HepG2 (cell line): ENCODE measurements at regions not wholly inside any gene's neighbourhood (a gene's known extent, or its start where the extent isn't known, plus 50 kb on each side); places are given as distances from the start of the nearest gene placed in this dataset.

Source experiments
- ATAC-seq: fragments of 200-7000 bp; cut with Tn5 transposase; 3 replicates; pipeline ENCODE4 v1.9.1; 2020; ENCODE audit warnings: mild to moderate bottlenecking, moderate library complexity
- BruUV-seq: library from RNA; stranded (reverse); fragments of 400-500 nt; replicated peaks from 2 replicates; lab custom pipeline; 2021; lab: Mats Ljungman, UMichigan
- CTCF ChIA-PET: fragments of 300-600 bp; formaldehyde crosslinking; extraction: SDS; loops from one replicate; lab custom pipeline; 2021; ENCODE audit warnings: low total read pairs, inconsistent platforms, low intra/inter-chr PET ratio; lab: Yijun Ruan, JAX
- POLR2A ChIA-PET: fragments of 350-600 bp; sonication (Branson Sonifier 250); formaldehyde crosslinking; loops from one replicate; lab custom pipeline; 2020; ENCODE audit warnings: antibody characterized with exemption, inconsistent platforms; lab: Yijun Ruan, JAX
- DNase-seq: peaks from one replicate; pipeline ENCODE4 v3.0.0-alpha.2; 2015; ENCODE audit warnings: low spot score
- FAIRE-seq: peaks from 3 replicates; lab custom pipeline; 2011; peaks lifted over from hg19 to GRCh38; lab: Jason Lieb, UNC
- H2AFZ ChIP-seq: one replicate; pipeline ENCODE4 v1.6.1; 2011; ENCODE audit warnings: low read length, inconsistent platforms
- H3K27ac ChIP-seq: fragments of 300-600 bp; 3 replicates; pipeline ENCODE4 v1.8.0; 2011; ENCODE audit warnings: mixed run types, mild to moderate bottlenecking, mixed read lengths, low read length, inconsistent platforms; ENCODE audit not compliant: insufficient read depth; ENCODE audit errors: extremely low read length
- H3K27me3 ChIP-seq, 2 experiments: fragments of 200-600 bp in 1 of 2; 2 replicates in 1 of 2; 3 replicates in 1 of 2; pipeline versions ENCODE4 v1.6.0 to v1.8.0; 2011; ENCODE audit warnings: low read length in 2 of 2, mild to moderate bottlenecking in 2 of 2, moderate library complexity in 2 of 2, inconsistent platforms in 1 of 2; ENCODE audit not compliant: insufficient read depth in 2 of 2, control insufficient read depth in 1 of 2
- H3K36me3 ChIP-seq, 2 experiments: fragments of 200-600 bp in 1 of 2; replicated peaks in 1 of 2; 2 replicates in 1 of 2; 3 replicates in 1 of 2; pipeline versions ENCODE4 v1.5.1 to v1.8.0; 2011; ENCODE audit warnings: low read length in 2 of 2, inconsistent platforms in 1 of 2; ENCODE audit not compliant: insufficient read depth in 2 of 2, control insufficient read depth in 1 of 2
- H3K4me1 ChIP-seq: 2 replicates; pipeline ENCODE4 v1.5.1; 2012; ENCODE audit warnings: low read length, inconsistent platforms; ENCODE audit not compliant: insufficient read depth
- H3K4me2 ChIP-seq: 2 replicates; pipeline ENCODE4 v1.6.0; 2011; ENCODE audit warnings: low read depth, low read length, inconsistent platforms
- H3K4me3 ChIP-seq, 3 experiments: fragments of 200-600 bp in 1 of 3; sonication (generic), shearing (Covaris generic) in 1 of 3; replicated peaks in 1 of 3; 2 replicates each; pipeline ENCODE4 v1.5.1; 2011 to 2016; ENCODE audit warnings: low read length in 3 of 3, inconsistent platforms in 2 of 3, low read depth in 2 of 3, mild to moderate bottlenecking in 2 of 3, control low read depth in 1 of 3, mixed read lengths in 1 of 3; ENCODE audit not compliant: insufficient read depth in 1 of 3
- H3K79me2 ChIP-seq: one replicate; pipeline ENCODE4 v1.6.1; 2011; ENCODE audit warnings: low read length, inconsistent platforms; ENCODE audit not compliant: insufficient read depth
- H3K9ac ChIP-seq: 2 replicates; pipeline ENCODE4 v1.6.0; 2011; ENCODE audit warnings: mild to moderate bottlenecking, low read depth, low read length, inconsistent platforms; ENCODE audit not compliant: insufficient read depth
- H3K9me3 ChIP-seq: 2 replicates; pipeline ENCODE4 v1.5.1; 2012; ENCODE audit warnings: mild to moderate bottlenecking, low read length
- H4K20me1 ChIP-seq: 2 replicates; pipeline ENCODE4 v1.6.0; 2011; ENCODE audit warnings: inconsistent platforms, mild to moderate bottlenecking, low read length, moderate library complexity; ENCODE audit not compliant: insufficient read depth
- ATF2 ChIP-seq: sonication (generic); formaldehyde crosslinking; IDR thresholded peaks from 2 replicates; pipeline ENCODE4 v1.4.0; 2020; ENCODE audit warnings: missing genetic modification reagents
- KDM5A ChIP-seq: fragments of 200-600 bp; sonication (generic); IDR thresholded peaks from 2 replicates; pipeline ENCODE4 v1.7.0; 2018; ENCODE audit warnings: antibody characterized with exemption, mild to moderate bottlenecking, low read length, borderline replicate concordance
- KLF11 ChIP-seq: IDR thresholded peaks from 2 replicates; pipeline ENCODE4 v1.6.1; 2016; ENCODE audit warnings: missing compliant biosample characterization
- MBNL3 ChIP-seq: fragments of 250-450 bp; sonication (Bioruptor Pico); conservative IDR thresholded peaks from 2 replicates; pipeline ENCODE4 v1.8.0; 2022; ENCODE audit warnings: mild to moderate bottlenecking, inconsistent platforms
- ZNF687 ChIP-seq: sonication (generic); formaldehyde crosslinking; IDR thresholded peaks from 2 replicates; pipeline ENCODE4 v1.5.1; 2020; ENCODE audit warnings: mild to moderate bottlenecking, missing genetic modification reagents, moderate library complexity
- ZSCAN22 ChIP-seq: sonication (generic); formaldehyde crosslinking; IDR thresholded peaks from 2 replicates; pipeline ENCODE4 v1.4.0; 2020; ENCODE audit warnings: mild to moderate bottlenecking, missing genetic modification reagents
- WGBS: methylation state at CpG from one replicate; pipeline ENCODE4 v1.1.6; 2017; ENCODE audit warnings: low lambda C conversion rate; 5-methylcytosine and 5-hydroxymethylcytosine counted together
- in situ Hi-C: cut with HindIII; loops from 2 replicates; pipeline ENCODE4 v1.10.0; 2017; ENCODE audit warnings: low pct_unique_long_range_greater_than_20kb; ENCODE audit not compliant: extremely low pct_ligation_motif_present
- intact Hi-C: fragments of 100-400 bp; cut with micrococcal nuclease; formaldehyde crosslinking; loops from one replicate; pipeline ENCODE4 v1.10.0; 2022; ENCODE audit not compliant: unreplicated experiment

GRCh38 chr20:55784036-55784435 lies 221.3 kb downstream of the CBLN4 start:
- Histone ChIP-seq H2AFZ (no peak overlapping the region), H3K9me3 (peaks cover 95% of the 10 kb centered on the region), H4K20me1 (no peaks in the 10 kb centered on the region), H3K4me1 (no peaks in the 10 kb centered on the region), H3K9ac (no peak overlapping the region), H3K27ac (no peak overlapping the region), H3K79me2 (no peaks in the 10 kb centered on the region), H3K4me3 (no peak overlapping the region), H3K4me2 (no peak overlapping the region), H3K36me3 (no peaks in the 10 kb centered on the region), H3K27me3 (no peaks in the 10 kb centered on the region)
- DNase-seq (no peak), FAIRE-seq (no peak), ATAC-seq (no peak)
- ChIA-PET CTCF (no interaction called here), POLR2A (no interaction called here)
- intact Hi-C loops: no loop called here
- TF ChIP-seq ATF2 (CRISPR knock-in tag) (no peak), ZSCAN22 (CRISPR knock-in tag) (no peak), KDM5A (no peak), MBNL3 (CRISPR knock-in tag) (no peak), ZNF687 (CRISPR knock-in tag) (no peak), KLF11 (CRISPR knock-in tag) (no peak)
- 23% methylated on average over 2 of the region's 2 CpGs for WGBS
- no TSS peak for BruUV-seq
- in situ Hi-C loops: no loop called here
